HL-60 (cell line): ENCODE measurements at regions not wholly inside any gene's neighbourhood (a gene's known extent, or its start where the extent isn't known, plus 50 kb on each side); places are given as distances from the start of the nearest gene placed in this dataset.

Experiments
- CTCF ChIP-seq: IDR thresholded peaks from one replicate; pipeline ENCODE4 v1.5.1; 2011; ENCODE audit warnings: low read length, control low read depth, inconsistent platforms; ENCODE audit not compliant: insufficient read depth
- POLR2AphosphoS5 ChIP-seq: IDR thresholded peaks from 2 replicates; pipeline ENCODE4 v1.6.1; 2012; ENCODE audit warnings: low read depth
- TF ChIP-seq, protein P1 (sequence below): IDR thresholded peaks from 2 replicates; pipeline ENCODE4 v1.6.1; 2012; ENCODE audit warnings: low read depth; ENCODE audit not compliant: insufficient replicate concordance

DNA sequence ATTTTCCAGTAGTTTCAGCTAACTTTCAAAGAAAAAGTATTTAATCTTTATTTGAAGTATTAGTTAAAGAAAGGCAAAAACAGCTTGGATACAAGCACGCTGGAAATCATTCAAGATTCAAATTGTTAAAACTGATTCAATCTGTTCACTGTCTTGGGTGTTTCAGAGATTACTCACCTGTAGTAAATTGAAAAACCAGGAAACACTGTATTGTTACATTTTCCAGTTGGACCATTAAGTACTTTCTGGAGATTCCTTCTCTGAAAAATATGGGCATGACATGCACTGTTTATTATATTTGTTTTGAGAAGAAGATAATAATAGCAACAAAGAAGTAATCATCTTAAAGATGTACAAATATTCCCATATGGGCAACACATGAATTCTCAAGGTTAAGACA, 196.1 kb downstream of the UBE2E3 start:
- TF ChIP-seq CTCF (no peak), POLR2AphosphoS5 (no peak)
- TF ChIP-seq, protein P1, sequence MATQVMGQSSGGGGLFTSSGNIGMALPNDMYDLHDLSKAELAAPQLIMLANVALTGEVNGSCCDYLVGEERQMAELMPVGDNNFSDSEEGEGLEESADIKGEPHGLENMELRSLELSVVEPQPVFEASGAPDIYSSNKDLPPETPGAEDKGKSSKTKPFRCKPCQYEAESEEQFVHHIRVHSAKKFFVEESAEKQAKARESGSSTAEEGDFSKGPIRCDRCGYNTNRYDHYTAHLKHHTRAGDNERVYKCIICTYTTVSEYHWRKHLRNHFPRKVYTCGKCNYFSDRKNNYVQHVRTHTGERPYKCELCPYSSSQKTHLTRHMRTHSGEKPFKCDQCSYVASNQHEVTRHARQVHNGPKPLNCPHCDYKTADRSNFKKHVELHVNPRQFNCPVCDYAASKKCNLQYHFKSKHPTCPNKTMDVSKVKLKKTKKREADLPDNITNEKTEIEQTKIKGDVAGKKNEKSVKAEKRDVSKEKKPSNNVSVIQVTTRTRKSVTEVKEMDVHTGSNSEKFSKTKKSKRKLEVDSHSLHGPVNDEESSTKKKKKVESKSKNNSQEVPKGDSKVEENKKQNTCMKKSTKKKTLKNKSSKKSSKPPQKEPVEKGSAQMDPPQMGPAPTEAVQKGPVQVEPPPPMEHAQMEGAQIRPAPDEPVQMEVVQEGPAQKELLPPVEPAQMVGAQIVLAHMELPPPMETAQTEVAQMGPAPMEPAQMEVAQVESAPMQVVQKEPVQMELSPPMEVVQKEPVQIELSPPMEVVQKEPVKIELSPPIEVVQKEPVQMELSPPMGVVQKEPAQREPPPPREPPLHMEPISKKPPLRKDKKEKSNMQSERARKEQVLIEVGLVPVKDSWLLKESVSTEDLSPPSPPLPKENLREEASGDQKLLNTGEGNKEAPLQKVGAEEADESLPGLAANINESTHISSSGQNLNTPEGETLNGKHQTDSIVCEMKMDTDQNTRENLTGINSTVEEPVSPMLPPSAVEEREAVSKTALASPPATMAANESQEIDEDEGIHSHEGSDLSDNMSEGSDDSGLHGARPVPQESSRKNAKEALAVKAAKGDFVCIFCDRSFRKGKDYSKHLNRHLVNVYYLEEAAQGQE = no peak
